HepG2 (cell line): ENCODE measurements at regions not wholly inside any gene's neighbourhood (a gene's known extent, or its start where the extent isn't known, plus 50 kb on each side); places are given as distances from the start of the nearest gene placed in this dataset.

Experiments
- ATAC-seq: fragments of 200-7000 bp; cut with Tn5 transposase; 3 replicates; pipeline ENCODE4 v1.9.1; 2020; ENCODE audit warnings: mild to moderate bottlenecking, moderate library complexity
- BruUV-seq: library from RNA; stranded (reverse); fragments of 400-500 nt; replicated peaks from 2 replicates; lab custom pipeline; 2021; lab: Mats Ljungman, UMichigan
- CTCF ChIA-PET: fragments of 300-600 bp; formaldehyde crosslinking; extraction: SDS; loops from one replicate; lab custom pipeline; 2021; ENCODE audit warnings: low total read pairs, inconsistent platforms, low intra/inter-chr PET ratio; lab: Yijun Ruan, JAX
- POLR2A ChIA-PET: fragments of 350-600 bp; sonication (Branson Sonifier 250); formaldehyde crosslinking; loops from one replicate; lab custom pipeline; 2020; ENCODE audit warnings: antibody characterized with exemption, inconsistent platforms; lab: Yijun Ruan, JAX
- DNase-seq: peaks from one replicate; pipeline ENCODE4 v3.0.0-alpha.2; 2015; ENCODE audit warnings: low spot score
- FAIRE-seq: peaks from 3 replicates; lab custom pipeline; 2011; peaks lifted over from hg19 to GRCh38; lab: Jason Lieb, UNC
- H2AFZ ChIP-seq: one replicate; pipeline ENCODE4 v1.6.1; 2011; ENCODE audit warnings: low read length, inconsistent platforms
- H3K27ac ChIP-seq: fragments of 300-600 bp; 3 replicates; pipeline ENCODE4 v1.8.0; 2011; ENCODE audit warnings: mixed run types, mild to moderate bottlenecking, mixed read lengths, low read length, inconsistent platforms; ENCODE audit not compliant: insufficient read depth; ENCODE audit errors: extremely low read length
- H3K27me3 ChIP-seq, 2 experiments: fragments of 200-600 bp in 1 of 2; 2 replicates in 1 of 2; 3 replicates in 1 of 2; pipeline versions ENCODE4 v1.6.0 to v1.8.0; 2011; ENCODE audit warnings: low read length in 2 of 2, mild to moderate bottlenecking in 2 of 2, moderate library complexity in 2 of 2, inconsistent platforms in 1 of 2; ENCODE audit not compliant: insufficient read depth in 2 of 2, control insufficient read depth in 1 of 2
- H3K36me3 ChIP-seq, 2 experiments: fragments of 200-600 bp in 1 of 2; replicated peaks in 1 of 2; 2 replicates in 1 of 2; 3 replicates in 1 of 2; pipeline versions ENCODE4 v1.5.1 to v1.8.0; 2011; ENCODE audit warnings: low read length in 2 of 2, inconsistent platforms in 1 of 2; ENCODE audit not compliant: insufficient read depth in 2 of 2, control insufficient read depth in 1 of 2
- H3K4me1 ChIP-seq: 2 replicates; pipeline ENCODE4 v1.5.1; 2012; ENCODE audit warnings: low read length, inconsistent platforms; ENCODE audit not compliant: insufficient read depth
- H3K4me2 ChIP-seq: 2 replicates; pipeline ENCODE4 v1.6.0; 2011; ENCODE audit warnings: low read depth, low read length, inconsistent platforms
- H3K4me3 ChIP-seq, 3 experiments: fragments of 200-600 bp in 1 of 3; sonication (generic), shearing (Covaris generic) in 1 of 3; replicated peaks in 1 of 3; 2 replicates each; pipeline ENCODE4 v1.5.1; 2011 to 2016; ENCODE audit warnings: low read length in 3 of 3, inconsistent platforms in 2 of 3, low read depth in 2 of 3, mild to moderate bottlenecking in 2 of 3, control low read depth in 1 of 3, mixed read lengths in 1 of 3; ENCODE audit not compliant: insufficient read depth in 1 of 3
- H3K79me2 ChIP-seq: one replicate; pipeline ENCODE4 v1.6.1; 2011; ENCODE audit warnings: low read length, inconsistent platforms; ENCODE audit not compliant: insufficient read depth
- H3K9ac ChIP-seq: 2 replicates; pipeline ENCODE4 v1.6.0; 2011; ENCODE audit warnings: mild to moderate bottlenecking, low read depth, low read length, inconsistent platforms; ENCODE audit not compliant: insufficient read depth
- H3K9me3 ChIP-seq: 2 replicates; pipeline ENCODE4 v1.5.1; 2012; ENCODE audit warnings: mild to moderate bottlenecking, low read length
- H4K20me1 ChIP-seq: 2 replicates; pipeline ENCODE4 v1.6.0; 2011; ENCODE audit warnings: inconsistent platforms, mild to moderate bottlenecking, low read length, moderate library complexity; ENCODE audit not compliant: insufficient read depth
- CREM ChIP-seq, 2 experiments: sonication (generic) in 1 of 2; formaldehyde crosslinking in 1 of 2; IDR thresholded peaks; 2 replicates each; pipeline versions ENCODE4 v1.4.0 to v1.6.1; 2016 to 2020; ENCODE audit warnings: antibody characterized with exemption in 1 of 2, mild to moderate bottlenecking in 1 of 2, missing genetic modification reagents in 1 of 2
- JUNB ChIP-seq: sonication (generic); formaldehyde crosslinking; IDR thresholded peaks from 2 replicates; pipeline ENCODE4 v1.8.0; 2022; ENCODE audit warnings: missing genetic modification reagents, mild to moderate bottlenecking, borderline replicate concordance
- MBNL3 ChIP-seq: fragments of 250-450 bp; sonication (Bioruptor Pico); conservative IDR thresholded peaks from 2 replicates; pipeline ENCODE4 v1.8.0; 2022; ENCODE audit warnings: mild to moderate bottlenecking, inconsistent platforms
- POGZ ChIP-seq: sonication (generic); formaldehyde crosslinking; IDR thresholded peaks from 2 replicates; pipeline ENCODE4 v1.4.0; 2020; ENCODE audit warnings: mild to moderate bottlenecking, missing genetic modification reagents
- TCF7L2 ChIP-seq: IDR thresholded peaks from 2 replicates; pipeline ENCODE4 v1.6.1; 2011; ENCODE audit warnings: mild to moderate bottlenecking, low read depth, low read length, moderate library complexity
- ZFP41 ChIP-seq: sonication (generic); formaldehyde crosslinking; IDR thresholded peaks from 2 replicates; pipeline ENCODE4 v1.4.0; 2020; ENCODE audit warnings: mild to moderate bottlenecking, missing genetic modification reagents, borderline replicate concordance
- ZNF883 ChIP-seq: sonication (generic); formaldehyde crosslinking; IDR thresholded peaks from 2 replicates; pipeline ENCODE4 v1.5.1; 2020; ENCODE audit warnings: mild to moderate bottlenecking, missing genetic modification reagents; ENCODE audit errors: not compliant biosample characterization
- WGBS: methylation state at CpG from one replicate; pipeline ENCODE4 v1.1.6; 2017; ENCODE audit warnings: low lambda C conversion rate; 5-methylcytosine and 5-hydroxymethylcytosine counted together
- in situ Hi-C: cut with HindIII; loops from 2 replicates; pipeline ENCODE4 v1.10.0; 2017; ENCODE audit warnings: low pct_unique_long_range_greater_than_20kb; ENCODE audit not compliant: extremely low pct_ligation_motif_present
- intact Hi-C: fragments of 100-400 bp; cut with micrococcal nuclease; formaldehyde crosslinking; loops from one replicate; pipeline ENCODE4 v1.10.0; 2022; ENCODE audit not compliant: unreplicated experiment
- TF ChIP-seq, protein P1 (sequence below): sonication (generic); formaldehyde crosslinking; IDR thresholded peaks from 2 replicates; pipeline ENCODE4 v1.4.0; 2020; ENCODE audit warnings: low read depth, mild to moderate bottlenecking, missing genetic modification reagents
- TF ChIP-seq, protein P2 (sequence below): sonication (generic); formaldehyde crosslinking; IDR thresholded peaks from 2 replicates; pipeline ENCODE4 v1.9.0; 2021; ENCODE audit warnings: missing genetic modification reagents, borderline replicate concordance

DNA sequence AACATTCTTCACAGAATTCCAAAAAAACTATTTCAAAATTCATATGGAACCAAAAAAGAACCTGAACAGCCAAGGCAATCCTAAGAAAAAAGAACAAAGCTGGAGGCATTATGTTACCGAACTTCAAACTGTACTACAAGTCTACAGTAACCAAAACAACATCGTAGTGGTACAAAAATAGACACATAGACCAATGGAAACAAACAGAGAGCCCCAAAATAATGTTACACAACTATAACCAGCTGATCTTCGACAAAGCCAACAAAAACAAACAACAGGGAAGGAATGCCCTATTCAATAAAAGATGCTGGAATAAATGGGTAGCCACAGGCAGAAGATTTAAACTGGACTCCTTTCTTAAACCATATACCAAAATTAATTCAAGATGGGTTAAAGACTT, 1189.6 kb downstream of the PCDH18 start (continued):
- TF ChIP-seq, protein P1, sequence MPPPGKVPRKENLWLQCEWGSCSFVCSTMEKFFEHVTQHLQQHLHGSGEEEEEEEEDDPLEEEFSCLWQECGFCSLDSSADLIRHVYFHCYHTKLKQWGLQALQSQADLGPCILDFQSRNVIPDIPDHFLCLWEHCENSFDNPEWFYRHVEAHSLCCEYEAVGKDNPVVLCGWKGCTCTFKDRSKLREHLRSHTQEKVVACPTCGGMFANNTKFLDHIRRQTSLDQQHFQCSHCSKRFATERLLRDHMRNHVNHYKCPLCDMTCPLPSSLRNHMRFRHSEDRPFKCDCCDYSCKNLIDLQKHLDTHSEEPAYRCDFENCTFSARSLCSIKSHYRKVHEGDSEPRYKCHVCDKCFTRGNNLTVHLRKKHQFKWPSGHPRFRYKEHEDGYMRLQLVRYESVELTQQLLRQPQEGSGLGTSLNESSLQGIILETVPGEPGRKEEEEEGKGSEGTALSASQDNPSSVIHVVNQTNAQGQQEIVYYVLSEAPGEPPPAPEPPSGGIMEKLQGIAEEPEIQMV (CRISPR knock-in tag): no peak
- TF ChIP-seq JUNB (CRISPR knock-in tag): no peak
- TF ChIP-seq, protein P2, sequence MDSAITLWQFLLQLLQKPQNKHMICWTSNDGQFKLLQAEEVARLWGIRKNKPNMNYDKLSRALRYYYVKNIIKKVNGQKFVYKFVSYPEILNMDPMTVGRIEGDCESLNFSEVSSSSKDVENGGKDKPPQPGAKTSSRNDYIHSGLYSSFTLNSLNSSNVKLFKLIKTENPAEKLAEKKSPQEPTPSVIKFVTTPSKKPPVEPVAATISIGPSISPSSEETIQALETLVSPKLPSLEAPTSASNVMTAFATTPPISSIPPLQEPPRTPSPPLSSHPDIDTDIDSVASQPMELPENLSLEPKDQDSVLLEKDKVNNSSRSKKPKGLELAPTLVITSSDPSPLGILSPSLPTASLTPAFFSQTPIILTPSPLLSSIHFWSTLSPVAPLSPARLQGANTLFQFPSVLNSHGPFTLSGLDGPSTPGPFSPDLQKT: no peak
- no peak for TF ChIP-seq ZFP41 (CRISPR knock-in tag)
- TF ChIP-seq ZNF883: no peak
- TF ChIP-seq MBNL3 (CRISPR knock-in tag): no peak

DNA sequence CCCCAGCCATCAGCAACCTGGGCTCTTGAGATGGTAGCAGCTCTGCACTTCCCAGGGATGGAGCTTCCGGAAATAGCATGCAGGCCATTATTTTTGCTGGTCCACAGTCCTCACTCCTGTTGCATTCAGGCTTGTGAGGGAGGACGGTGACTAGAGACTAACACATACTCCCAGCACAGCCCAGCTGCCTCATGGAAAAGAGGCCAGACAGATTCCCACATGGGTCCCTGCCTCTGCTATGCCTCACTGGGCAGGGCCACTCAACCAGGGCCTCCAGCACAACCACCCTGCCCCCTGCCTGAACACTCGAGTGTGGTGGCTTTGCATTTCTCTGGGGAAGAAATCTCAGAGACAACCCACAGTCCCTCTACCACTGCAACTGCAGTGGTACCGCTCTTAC, 1195.1 kb downstream of the PCDH18 start:
- 0% methylated on average over 2 of the region's 4 CpGs for WGBS
- Histone ChIP-seq H3K9me3 (no peaks in the 10 kb centered on the region), H3K79me2 (no peaks in the 10 kb centered on the region), H3K36me3 (no peaks in the 10 kb centered on the region), H4K20me1 (no peaks in the 10 kb centered on the region), H3K4me2 (no peak overlapping the region), H3K9ac (no peak overlapping the region), H3K4me1 (no peaks in the 10 kb centered on the region), H3K27me3 (no peaks in the 10 kb centered on the region)
- no TSS peak for BruUV-seq
- no peak for FAIRE-seq
- ChIA-PET POLR2A (no interaction called here), CTCF (no interaction called here)
- in situ Hi-C loops: no loop called here
- ATAC-seq: no peak
- no peak for TF ChIP-seq POGZ (CRISPR knock-in tag)
- TF ChIP-seq CREM (IDR thresholded peaks at IDR 0.05): no peak
- no peak for TF ChIP-seq CREM (CRISPR knock-in tag; IDR thresholded peaks at IDR 0.05)
- no peak for TF ChIP-seq TCF7L2
- TF ChIP-seq, all 625 proteins: peak for 0
- intact Hi-C loops: no loop called here
- no peak overlapping the region for H2AFZ ChIP-seq
- H3K4me3 ChIP-seq: no peak overlapping the region
- H3K27ac ChIP-seq: no peak overlapping the region
- DNase-seq: no peak
